ENCODE measurements at regions not wholly inside any gene's neighbourhood (a gene's known extent, or its start where the extent isn't known, plus 50 kb on each side); places are given as distances from the start of the nearest gene placed in this dataset.

DNA sequence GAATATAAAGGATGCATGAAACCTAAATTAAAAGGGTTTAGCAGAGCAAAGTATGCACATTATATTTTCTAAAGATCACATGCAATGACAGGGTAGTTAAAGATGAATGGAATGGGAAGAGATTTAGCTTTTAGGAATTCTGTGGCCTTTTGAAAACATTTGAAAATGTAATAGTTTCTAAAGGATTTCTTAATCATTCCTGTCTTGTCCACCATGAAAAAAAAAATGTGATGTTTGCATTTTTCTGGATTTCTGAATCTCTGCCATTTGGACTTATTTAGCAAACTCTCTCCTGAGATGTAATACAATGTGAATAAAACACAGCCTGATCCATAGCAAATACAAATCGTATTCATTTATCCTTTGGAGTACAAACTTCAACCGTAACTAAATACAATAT lies 126.6 kb upstream of the RAB11FIP2 start:
- no peak for DNase-seq

DNA sequence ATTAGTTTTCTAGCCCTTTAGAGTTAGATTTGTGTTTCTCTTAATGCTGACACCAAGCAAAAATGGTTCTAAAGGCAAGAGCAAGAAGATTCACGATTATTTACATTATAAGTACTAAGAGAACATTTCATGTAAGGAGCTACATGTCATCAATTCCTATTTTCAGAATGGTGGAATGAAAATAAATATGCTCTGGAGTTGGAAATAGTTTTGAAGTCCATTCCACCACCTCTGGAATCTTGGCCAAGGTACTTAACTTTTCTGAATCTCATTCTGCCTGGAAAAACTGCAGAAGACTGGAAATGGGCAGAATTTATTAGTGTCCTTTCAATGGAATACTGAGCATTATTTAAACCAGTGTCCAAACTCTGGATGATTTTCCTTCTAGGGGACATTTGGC lies 125.1 kb upstream of the RAB11FIP2 start:
- DNase-seq: no peak

DNA sequence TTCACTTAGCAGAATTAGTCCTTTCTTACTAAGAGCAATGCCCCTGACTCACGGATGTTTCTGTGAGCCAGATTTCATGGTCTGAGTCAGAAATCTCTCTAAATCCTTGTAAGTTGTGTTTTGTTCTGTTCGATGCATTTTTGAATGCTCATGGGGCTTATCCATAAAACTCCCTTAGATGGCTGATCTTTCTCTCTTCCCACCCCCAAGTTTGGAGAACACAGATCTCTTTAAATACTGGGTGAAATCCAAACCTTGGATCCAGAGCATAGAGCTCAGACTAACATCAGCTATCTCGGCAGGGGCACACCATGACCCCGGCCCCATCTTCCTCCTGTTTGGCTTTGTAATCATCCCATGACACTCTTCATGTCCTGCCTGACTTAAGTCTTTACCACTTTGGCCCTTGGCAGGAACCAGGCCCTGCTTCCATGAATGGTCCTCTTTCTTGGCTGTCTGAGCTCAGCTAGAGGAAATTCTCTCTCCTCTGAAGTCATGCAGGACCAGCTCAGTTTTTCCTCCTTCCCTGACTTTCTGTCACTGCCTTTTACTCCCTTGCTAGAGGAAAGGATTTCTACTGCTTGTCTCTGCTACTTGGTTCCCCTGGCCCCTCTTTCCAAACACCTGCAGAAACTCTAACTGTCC lies 120.4 kb upstream of the RAB11FIP2 start:
- no peak for DNase-seq

DNA sequence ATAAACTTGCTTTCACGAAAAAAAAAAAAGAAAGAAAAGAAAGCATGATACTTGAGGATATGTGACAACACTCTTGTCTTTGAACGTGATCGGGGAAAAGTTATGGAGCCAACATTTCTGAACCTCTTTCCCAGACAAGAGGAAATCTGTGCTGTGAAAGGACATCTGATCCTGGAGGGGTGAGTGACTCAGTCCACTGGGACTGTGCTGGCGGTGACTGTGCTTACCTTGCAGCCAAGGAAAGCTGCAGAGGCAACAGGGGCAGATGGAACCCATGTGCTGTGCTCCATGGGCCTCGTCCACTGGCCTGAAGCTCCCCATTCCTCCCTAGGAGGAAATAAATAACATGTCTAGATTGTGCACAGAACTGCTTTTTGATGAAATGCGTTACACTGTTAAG lies 116.5 kb upstream of the RAB11FIP2 start:
- no peak for DNase-seq

DNA sequence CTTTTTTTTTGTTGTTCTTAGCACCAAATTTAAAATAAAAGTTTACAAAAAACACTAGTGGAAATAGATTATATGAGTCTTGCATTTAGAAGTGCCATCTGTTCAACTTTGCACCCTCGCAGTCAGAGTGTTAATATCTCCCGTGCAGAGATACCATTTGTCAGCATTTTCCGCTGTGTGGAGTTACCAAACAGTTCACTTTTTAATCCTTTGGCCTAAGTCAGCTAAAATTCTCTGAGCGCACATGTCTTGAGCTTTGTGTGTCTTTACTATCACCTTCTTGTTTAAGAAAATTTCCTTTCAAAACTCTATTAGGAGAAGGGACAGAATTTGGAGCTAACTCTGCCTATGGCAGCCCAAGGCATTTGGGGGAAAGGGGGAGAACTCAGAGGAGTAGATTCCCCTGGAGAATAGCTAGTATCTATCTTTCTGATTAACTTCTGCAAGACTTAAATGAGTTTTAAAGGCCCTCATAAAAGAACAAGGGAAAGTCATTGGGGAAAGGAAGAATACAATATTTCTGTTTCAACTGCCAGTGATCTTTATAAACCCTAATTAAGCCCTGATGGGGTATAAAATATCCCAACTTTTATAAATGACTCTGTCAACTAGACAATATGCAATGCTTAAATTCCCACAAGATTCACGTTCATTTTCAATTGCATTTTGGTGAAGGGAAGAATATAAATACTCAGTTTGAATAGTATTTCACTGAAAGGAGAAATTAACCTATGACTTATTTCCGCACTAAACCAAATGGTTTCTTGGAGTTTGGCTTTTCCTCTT lies 114.9 kb upstream of the RAB11FIP2 start:
- no peak for DNase-seq

DNA sequence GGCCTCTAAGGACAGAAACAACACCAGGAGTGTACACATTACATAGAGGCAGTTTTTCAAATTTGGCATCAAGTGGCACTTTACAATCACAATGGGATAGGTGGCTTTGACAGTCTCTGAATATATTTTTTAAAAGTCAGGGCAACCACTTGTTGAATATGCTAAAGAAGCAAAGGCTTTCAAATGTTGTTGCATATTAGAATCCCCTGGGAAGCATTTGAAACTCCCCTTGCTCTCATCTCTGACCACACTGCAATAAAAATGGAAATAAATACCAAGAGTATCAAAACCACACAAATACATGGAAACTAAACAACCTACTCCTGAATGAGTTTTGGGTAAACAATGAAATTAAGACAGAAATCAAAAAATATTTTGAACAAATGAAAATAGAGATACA lies 106.5 kb upstream of the RAB11FIP2 start:
- no peak for DNase-seq

DNA sequence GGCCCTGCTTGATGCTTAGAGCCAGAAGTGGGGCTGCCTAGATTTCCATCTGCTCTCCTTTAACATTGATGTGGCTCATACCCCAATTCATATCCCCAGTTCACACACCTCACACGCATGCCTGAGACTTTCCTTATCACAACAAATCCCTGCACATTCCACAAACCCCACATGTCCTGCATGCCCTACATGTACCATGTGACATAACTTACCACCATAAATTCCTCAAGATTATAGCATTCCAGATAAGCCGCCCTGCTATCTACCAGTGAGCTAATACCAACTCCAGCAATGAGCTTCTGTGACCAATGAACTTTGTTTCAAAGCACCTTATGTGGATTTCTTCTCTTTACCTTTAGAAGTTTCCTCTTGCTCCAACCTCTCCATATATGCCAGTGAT lies 104.7 kb upstream of the RAB11FIP2 start:
- no peak for DNase-seq

DNA sequence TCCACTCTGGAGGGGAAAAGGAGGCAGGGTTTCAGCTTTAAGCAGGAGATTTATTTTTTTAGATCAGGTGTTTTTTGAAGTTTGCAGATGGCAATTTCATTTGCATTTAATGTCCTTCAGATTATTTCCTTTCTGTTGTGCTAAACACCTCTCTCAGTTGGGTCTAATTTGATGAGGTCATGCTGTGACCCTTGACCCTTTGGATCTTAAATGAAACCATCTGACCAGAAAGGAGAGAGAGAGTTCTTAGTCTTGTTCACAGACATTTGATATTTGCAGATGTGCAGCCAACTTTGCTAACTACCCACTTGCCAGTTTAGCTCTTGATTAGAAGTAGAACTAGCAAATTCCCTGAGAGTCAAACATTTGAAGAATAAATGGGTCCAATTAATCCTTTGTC lies 101.5 kb upstream of the RAB11FIP2 start:
- DNase-seq: no peak

DNA sequence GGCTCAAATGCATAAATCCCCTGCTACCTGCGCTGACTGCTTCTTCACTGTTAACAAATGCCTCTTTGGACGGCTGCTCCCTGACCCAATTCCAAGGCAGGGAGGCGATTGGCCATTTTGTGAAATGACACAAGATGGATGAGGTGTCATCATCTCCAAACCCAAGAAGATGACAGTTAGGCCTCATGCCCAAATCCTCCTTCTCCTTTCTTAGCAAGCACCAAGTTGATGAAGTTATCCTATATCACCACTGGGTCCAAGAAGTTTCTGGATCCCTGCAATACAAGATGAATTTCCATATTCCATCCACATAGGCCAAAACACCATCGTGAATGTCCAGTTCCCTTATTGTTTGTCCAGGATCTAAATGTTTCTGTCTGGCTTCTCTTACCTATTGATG lies 98.5 kb upstream of the RAB11FIP2 start:
- no peak for DNase-seq

DNA sequence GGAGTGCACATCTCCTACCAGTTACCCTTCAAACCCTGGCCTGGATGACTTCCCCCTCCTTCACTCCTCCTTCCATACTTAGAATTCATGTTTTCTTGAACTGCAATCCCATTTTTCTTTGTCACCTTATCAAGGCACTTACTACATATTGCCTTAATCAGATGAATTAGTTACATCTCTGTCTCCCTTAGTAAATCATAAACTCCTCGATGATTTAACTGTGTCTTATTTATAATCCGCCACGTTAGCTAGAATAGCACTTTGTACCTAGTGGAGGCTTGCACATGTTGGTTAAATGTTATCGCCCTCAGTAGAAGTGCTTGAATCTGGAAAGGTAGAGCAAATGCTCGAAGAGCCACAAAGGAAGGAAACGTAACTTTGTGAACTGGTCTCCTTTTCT lies 94.7 kb upstream of the RAB11FIP2 start:
- DNase-seq: no peak

DNA sequence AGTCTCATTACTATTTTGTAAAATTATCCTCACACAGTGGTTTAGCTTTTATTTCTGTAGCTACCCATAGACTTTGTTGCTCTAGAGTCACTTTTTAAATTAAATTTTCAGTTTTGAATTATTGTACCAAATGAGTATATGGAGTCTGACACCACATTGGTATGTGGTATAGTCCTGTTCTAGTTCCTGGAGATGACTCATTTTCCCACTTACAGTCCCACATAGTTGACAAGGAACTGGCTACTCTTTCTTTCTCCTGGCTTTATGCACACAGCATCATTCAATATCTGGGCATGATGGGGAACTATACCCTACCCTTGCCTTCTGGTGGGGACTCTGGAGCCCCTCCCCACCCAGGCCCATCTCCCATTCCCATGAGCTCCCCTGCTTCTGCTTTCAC lies 92.6 kb upstream of the RAB11FIP2 start:
- DNase-seq: no peak

DNA sequence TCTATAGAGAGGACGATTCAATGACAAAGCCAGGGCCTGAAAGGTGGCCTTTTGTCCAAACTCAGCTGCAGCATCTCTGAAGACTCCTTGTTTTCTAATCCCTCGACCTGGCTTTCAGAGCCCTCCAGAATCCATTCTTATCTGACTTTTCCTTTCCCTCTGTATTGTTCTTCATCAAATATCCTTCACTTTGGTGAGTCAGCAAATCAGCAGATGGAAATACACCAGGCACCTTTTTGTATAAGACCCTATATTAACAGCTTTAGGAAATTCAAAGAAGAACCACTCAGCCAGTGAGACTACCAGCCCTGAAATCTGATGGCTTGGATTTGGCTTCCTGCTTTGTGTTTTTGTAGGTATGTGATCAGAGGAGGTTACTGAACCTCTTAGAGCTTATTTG lies 81.9 kb upstream of the RAB11FIP2 start:
- no peak for DNase-seq

DNA sequence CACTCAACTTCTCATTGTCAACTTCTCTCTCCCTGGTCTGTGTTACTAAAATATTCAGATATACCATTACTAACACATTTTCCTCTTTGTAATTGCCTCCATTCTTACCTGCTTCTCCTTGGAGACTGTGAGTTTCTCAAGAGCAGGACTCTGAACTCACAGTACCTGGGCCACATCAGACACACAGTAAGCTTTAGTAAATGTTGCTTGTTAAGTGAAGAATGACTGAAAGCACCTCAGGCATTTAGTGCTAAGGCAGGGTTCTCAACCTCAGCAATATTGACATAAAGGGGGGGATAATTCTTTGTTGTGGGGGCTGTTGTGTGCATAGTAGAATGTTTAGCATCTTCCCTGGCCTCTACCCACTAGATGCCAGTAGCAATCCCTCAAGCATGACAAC lies 72.0 kb upstream of the RAB11FIP2 start:
- no peak for DNase-seq

DNA sequence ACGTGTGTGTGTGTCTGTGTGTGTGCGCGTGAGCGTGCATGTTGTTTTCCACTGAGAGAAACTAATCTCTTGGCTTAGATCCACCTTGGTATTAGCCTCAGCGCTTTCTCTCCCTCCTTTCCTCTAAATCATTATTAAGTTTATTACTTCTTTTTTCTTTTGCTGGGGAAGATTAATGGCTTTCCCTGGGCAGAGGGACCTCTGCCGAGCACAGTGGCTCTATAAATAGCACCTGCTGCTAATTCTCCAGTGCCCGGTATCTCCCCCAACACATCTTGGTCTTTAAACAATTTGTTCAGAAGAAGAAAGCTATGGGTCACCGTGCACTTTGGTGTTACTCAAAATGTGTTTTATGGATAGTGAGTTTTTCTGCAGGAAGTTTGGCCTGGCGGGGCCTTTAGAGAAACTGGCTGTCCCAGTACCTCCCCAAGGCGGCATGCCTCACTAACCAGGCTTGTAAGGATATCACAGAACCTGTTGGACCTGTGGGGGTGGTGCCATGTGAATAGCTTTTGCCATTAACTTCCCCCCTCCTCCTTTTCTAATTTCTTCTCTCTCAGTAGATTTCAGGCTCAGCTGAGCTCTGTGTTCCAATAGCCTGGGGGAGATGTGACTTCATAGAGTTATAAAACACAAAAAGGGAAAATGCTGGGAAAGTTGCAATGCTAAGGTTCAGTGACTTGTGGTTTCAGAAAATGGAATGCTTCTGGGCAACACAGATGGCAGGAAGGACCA lies 70.1 kb upstream of the RAB11FIP2 start:
- DNase-seq: no peak

DNA sequence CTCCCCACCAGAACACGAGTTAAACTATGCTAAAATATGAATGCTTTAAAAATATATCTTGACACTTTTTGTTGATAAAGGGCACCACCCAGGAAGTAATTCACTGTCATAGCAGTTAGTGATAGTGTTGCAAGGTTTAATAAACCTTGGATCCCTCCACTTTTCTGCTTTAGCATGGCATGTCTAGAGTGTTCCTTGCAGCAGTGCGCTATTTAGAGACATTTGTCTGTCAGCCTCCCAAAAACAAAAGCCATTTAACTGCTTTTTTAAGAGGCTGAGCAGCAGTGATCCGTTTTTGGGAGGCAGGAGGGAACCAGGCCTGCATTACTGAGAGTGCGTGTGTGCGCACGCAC lies 69.6 kb upstream of the RAB11FIP2 start:
- DNase-seq: no peak

DNA sequence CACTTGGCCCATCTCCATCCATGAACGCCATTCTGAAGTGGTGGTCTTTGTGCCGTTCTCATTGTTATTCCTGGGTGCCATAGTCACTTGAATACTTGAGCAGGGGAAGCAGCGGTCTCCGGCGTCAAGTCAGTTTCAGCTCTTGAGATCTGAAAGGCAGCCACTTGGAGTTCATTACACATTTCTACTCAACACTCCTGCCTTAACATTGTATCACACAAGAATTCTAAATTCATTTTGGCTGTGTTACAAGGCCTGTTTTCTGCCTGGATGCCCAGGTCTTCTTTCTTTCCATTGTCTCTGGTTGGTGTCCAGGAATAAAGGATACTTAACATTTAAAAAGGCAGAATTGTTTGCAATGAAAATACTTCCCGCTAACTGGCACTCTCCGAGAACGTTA lies 69.0 kb upstream of the RAB11FIP2 start:
- no peak for DNase-seq

DNA sequence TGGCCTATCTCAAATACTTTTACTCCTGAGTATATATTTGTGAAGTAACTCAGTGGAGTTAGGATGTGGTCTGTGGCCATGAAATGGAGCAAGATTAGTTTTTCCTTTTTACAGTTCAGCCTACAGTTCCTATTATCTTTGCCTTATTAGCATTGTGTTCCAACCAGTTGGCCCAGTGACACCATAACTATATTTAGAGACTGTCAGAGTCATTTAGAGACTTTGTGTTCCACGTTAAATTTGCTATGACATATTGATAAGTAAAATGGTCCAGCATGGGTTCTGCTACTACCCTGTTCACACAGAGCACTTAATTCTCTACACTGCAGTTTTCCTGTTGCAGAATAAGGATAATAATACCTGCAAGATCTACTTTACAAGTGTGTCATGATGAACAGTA lies 68.3 kb upstream of the RAB11FIP2 start:
- no peak for DNase-seq

DNA sequence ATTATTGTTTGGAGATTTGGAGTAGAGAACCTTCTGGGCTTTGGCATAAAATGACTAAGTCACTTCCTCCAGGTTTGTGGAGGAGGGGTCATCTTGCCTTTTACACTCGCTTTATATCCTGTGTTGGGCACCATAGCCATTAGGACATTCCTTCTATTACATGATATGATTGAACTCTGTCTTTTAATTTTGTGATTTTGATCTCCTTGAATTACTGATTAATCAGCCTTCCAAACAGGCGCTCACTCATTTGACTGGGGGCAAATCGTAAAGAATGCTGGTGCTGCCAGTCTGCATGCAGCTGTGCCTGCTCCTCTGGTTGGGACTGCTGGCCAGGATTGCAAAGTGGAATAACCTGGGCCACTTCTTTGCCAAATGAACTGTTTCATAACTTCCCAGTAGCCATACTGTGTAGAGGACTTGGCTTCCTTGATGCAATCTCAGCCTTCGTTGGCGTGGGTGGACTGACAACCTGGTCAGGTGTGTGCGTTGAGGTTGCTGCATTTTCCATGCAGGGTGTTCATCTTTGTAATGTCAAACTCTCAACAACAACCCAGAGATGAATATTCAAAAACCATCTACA lies 65.9 kb upstream of the RAB11FIP2 start:
- no peak for DNase-seq

DNA sequence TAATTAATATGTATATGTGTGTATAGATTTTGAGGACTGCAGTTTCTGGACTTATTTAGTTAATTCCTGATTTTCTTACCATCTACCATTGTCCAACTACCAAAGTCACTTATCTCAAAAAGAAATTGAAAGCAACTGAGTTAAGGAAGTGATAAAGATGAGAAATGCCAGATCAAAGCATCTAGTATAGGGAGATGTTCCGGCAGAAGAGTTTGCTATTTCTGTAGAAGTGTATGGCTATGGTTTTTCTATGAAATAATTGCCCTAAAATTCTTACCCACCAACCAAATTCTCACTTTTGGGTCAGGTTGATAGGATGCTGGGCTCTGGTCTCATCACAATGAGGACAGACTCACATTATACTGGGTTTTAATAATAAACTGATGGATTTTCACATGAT lies 64.0 kb upstream of the RAB11FIP2 start:
- DNase-seq: no peak

DNA sequence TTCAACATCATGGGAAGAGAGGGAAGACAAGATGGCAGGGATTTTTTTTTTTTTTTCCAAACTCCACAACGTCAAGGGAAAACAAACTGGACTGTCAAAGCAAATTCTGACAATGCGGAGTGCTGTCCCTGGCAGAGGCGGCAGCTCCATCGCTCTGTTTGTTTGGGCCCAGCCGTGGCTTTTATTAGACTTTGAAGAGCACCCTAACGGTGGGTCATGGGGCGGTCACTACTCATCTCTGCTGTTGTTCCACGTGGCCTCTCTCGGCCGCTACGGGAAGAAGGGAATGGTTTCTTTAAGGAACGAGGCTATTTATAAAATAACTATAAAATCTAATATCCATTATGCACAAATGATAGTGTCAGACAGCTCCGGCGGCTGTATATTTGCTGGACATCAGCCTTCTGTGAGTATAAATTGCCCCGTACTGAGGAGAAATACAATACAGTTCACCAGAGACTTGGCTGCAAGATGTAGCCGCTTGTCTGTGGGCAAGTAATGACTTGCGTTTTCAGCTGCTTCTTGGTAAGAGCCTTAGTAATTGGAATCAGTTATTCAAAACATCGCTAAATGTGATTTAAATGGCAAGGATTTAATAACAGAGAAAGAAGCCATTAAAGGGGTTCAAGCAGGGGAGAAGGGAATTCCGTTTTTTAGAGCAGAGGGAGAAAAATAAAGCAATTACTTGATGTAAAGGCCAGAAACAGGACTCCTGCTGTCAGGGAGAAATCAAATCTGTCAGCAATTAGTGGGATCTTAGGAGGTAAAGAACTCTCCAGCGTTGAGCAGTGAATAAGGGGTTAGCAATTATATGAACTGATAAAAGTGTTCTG lies 61.7 kb upstream of the RAB11FIP2 start:
- no peak for DNase-seq

DNA sequence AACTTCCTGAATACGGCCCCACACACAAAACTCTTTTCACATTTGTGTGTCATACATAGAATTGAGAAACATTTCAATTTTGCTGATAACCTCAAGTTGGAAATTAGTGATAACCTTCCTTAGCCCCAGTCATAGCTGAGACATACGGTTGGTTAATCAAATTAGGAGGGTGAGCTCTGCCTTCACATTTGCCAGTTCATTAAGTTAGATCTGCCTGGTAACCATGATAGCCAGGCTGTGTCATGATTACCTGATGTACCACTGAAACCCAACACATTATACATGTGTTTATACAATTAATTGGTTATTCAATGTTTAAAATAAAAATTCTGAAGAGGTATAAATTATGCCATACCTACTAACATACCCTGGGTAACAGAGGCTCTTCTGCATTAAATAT lies 60.8 kb upstream of the RAB11FIP2 start:
- DNase-seq: no peak

DNA sequence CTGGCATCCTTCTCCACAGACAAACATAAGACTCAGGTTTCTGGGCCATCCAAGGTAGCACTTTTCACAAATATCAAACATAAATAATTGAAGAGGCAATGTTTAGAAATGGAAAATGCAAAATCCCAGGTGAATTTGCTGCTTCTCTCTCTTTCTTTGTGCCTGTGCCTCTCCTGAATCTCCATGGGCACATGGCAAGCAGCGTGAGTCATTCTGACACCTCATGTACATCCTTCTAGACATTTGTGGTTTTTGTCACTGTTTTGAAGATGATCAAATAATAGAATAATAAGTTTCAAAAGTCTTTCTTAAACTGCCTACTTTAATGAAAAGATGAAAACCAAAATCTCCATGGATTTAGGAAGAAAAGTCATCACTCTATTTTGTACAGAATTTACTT lies 60.3 kb upstream of the RAB11FIP2 start:
- DNase-seq: no peak

DNA sequence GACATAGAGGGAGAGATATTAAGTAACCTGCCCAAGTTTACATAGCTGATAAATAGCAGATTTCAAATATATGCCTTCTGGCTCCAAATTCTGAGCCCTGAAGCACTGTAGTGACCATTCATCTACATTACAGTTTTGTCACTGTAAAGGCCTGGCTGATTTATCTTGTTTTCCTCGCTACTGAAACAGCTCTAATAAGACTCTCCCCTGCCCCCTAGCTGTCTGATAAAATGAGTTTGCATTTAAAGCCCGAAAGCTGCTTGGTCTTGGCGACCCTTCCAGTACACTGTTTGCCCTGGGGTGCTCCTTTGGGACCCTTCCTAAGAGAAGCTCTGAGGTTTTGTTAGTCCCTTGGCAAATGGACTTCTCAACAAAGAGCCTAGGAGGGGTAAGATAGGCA lies 59.7 kb upstream of the RAB11FIP2 start:
- DNase-seq: no peak

Measured in cerebellar nuclear complex (tissue), 1 donor.